PC-9 (cell line): ENCODE measurements at regions not wholly inside any gene's neighbourhood (a gene's known extent, or its start where the extent isn't known, plus 50 kb on each side); places are given as distances from the start of the nearest gene placed in this dataset.

ENCODE experiments used
- BruUV-seq: library from RNA; stranded (reverse); fragments of 400-500 nt; replicated peaks from 2 replicates; lab custom pipeline; 2021; lab: Mats Ljungman, UMichigan
- CTCF ChIA-PET: fragments of 300-600 bp; sonication (Branson Sonifier 250); formaldehyde crosslinking; loops from one replicate; lab custom pipeline; 2022; ENCODE audit warnings: antibody characterized with exemption; lab: Charles Lee
- POLR2A ChIA-PET: fragments of 300-600 bp; sonication (Branson Sonifier 250); formaldehyde crosslinking; loops from one replicate; lab custom pipeline; 2022; ENCODE audit warnings: antibody characterized with exemption; ENCODE audit not compliant: unreplicated experiment; lab: Charles Lee
- DNase-seq, 2 experiments: peaks; one replicate each; pipeline versions ENCODE4 v3.0.0 to v3.0.0-alpha.2; 2015 to 2022; ENCODE audit warnings: mixed read lengths in 1 of 2
- H2AFZ ChIP-seq: fragments of 200-600 bp; sonication (generic); 2 replicates; pipeline ENCODE4 v1.8.1; 2017; ENCODE audit warnings: antibody characterized with exemption
- H3F3A ChIP-seq: fragments of 200-600 bp; sonication (generic); 2 replicates; pipeline ENCODE4 v1.8.1; 2017; ENCODE audit warnings: antibody characterized with exemption, mild to moderate bottlenecking, low read depth; ENCODE audit not compliant: insufficient read depth
- H3K27ac ChIP-seq: fragments of 200-600 bp; sonication (generic); 2 replicates; pipeline ENCODE4 v1.6.1; 2016; ENCODE audit warnings: mixed run types
- H3K27me3 ChIP-seq: fragments of 200-600 bp; sonication (generic); 2 replicates; pipeline ENCODE4 v1.6.1; 2016; ENCODE audit warnings: low read depth, mixed run types; ENCODE audit not compliant: insufficient read depth
- H3K36me3 ChIP-seq: fragments of 200-600 bp; sonication (generic); 2 replicates; pipeline ENCODE4 v1.6.1; 2016; ENCODE audit warnings: low read depth, mixed run types
- H3K4me1 ChIP-seq: fragments of 200-600 bp; sonication (generic); replicated peaks from 2 replicates; pipeline ENCODE4 v1.6.1; 2016; ENCODE audit warnings: mixed run types; ENCODE audit not compliant: insufficient read depth
- H3K4me2 ChIP-seq: fragments of 200-600 bp; sonication (generic); 2 replicates; pipeline ENCODE4 v1.6.1; 2017; ENCODE audit warnings: mixed run types
- H3K4me3 ChIP-seq: fragments of 200-600 bp; sonication (generic); 2 replicates; pipeline ENCODE4 v1.6.1; 2016; ENCODE audit warnings: mixed run types
- H3K79me2 ChIP-seq: fragments of 200-600 bp; sonication (generic); 2 replicates; pipeline ENCODE4 v1.6.1; 2017; ENCODE audit warnings: low read depth, mixed run types
- H3K9me2 ChIP-seq: fragments of 200-600 bp; sonication (generic); 2 replicates; pipeline ENCODE4 v1.8.1; 2017; ENCODE audit warnings: mild to moderate bottlenecking; ENCODE audit not compliant: insufficient read depth
- H3K9me3 ChIP-seq: fragments of 200-600 bp; sonication (generic); 2 replicates; pipeline ENCODE4 v1.8.1; 2016; ENCODE audit warnings: low read depth; ENCODE audit not compliant: insufficient read depth
- H4K20me1 ChIP-seq: fragments of 200-600 bp; sonication (generic); 2 replicates; pipeline ENCODE4 v1.8.1; 2017; ENCODE audit not compliant: insufficient read depth
- CTCF ChIP-seq: fragments of 200-600 bp; sonication (generic); conservative IDR thresholded peaks from 2 replicates; pipeline ENCODE4 v1.6.1; 2017; ENCODE audit warnings: mixed run types, antibody characterized with exemption, mild to moderate bottlenecking, moderate library complexity
- EZH2 ChIP-seq: fragments of 200-600 bp; sonication (generic); IDR thresholded peaks from 2 replicates; pipeline ENCODE4 v1.8.0; 2017; ENCODE audit warnings: antibody characterized with exemption, low read depth
- intact Hi-C: fragments of 100-400 bp; cut with micrococcal nuclease; formaldehyde crosslinking; loops from one replicate; pipeline ENCODE4 v1.10.0; 2022; ENCODE audit not compliant: unreplicated experiment

GRCh38 chr7:54837761-54838160, 78.8 kb upstream of the SEC61G start:
- TF ChIP-seq CTCF (no peak), EZH2 (no peak)
- no peak overlapping the region for H3K4me3 ChIP-seq
- H3K4me2 ChIP-seq, result 0 out of 2 replicates have a peak overlapping the region, but pooled peaks have one; percentile 0
- no peaks in the 10 kb centered on the region for H3K27me3 ChIP-seq
- intact Hi-C loops, result loop anchor here (2.0 to 5.0 kb wide), 3 partner anchors 40 to 295 kb away; no protein-coding TSS in a partner anchor
- 0 out of 2 replicates have a peak overlapping the region, but pooled peaks have one; percentile 3 for H3K27ac ChIP-seq
- H3K9me2 ChIP-seq, result no peaks in the 10 kb centered on the region
- POLR2A ChIA-PET, result interaction anchor here (0.6 to 0.8 kb wide), 2 partner anchors 44 to 129 kb away, joined by 3 to 5 read pairs; no protein-coding TSS in a partner anchor
- CTCF ChIA-PET, result interaction anchor here (0.5 to 3.4 kb wide), 4 partner anchors 49 to 418 kb away, joined by 3 to 31 read pairs (median 6); no protein-coding TSS in a partner anchor
- H3K36me3 ChIP-seq, result no peaks in the 10 kb centered on the region
- no TSS peak for BruUV-seq
- peaks cover 3% of the 10 kb centered on the region; the same call in 1 of the 2 replicates for H3K9me3 ChIP-seq
- H4K20me1 ChIP-seq, result no peaks in the 10 kb centered on the region
- peaks cover 23% of the 10 kb centered on the region; the same call in 1 of the 2 replicates for H3F3A ChIP-seq
- no peak overlapping the region for H2AFZ ChIP-seq
- H3K79me2 ChIP-seq, result no peaks in the 10 kb centered on the region
- peaks cover 51% of the 10 kb centered on the region for H3K4me1 ChIP-seq
- no peak for DNase-seq

- Histone ChIP-seq H3K9me2 (no peaks in the 10 kb centered on the region), H3K79me2 (no peaks in the 10 kb centered on the region), H3K9me3 (peaks cover 3% of the 10 kb centered on the region; the same call in 1 of the 2 replicates), H3F3A (peaks cover 20% of the 10 kb centered on the region; the same call in 1 of the 2 replicates), H4K20me1 (no peaks in the 10 kb centered on the region), H3K27ac (peak overlapping the region; percentile 51; the same call in 1 of the 2 replicates), H3K4me3 (no peak overlapping the region), H3K36me3 (no peaks in the 10 kb centered on the region), H3K4me1 (peaks cover 48% of the 10 kb centered on the region), H2AFZ (no peak overlapping the region), H3K4me2 (peak overlapping the region; percentile 54; the same call in 1 of the 2 replicates), H3K27me3 (no peaks in the 10 kb centered on the region)
- ChIA-PET POLR2A (interaction anchor here (0.6 to 0.8 kb wide), 3 partner anchors 44 to 417 kb away, joined by 3 to 9 read pairs (median 5); no protein-coding TSS in a partner anchor), CTCF (interaction anchor here (0.5 to 3.4 kb wide), 7 partner anchors 9 to 417 kb away, joined by 3 to 31 read pairs (median 5); no protein-coding TSS in a partner anchor)
- intact Hi-C loops, result loop anchor here (2.0 to 5.0 kb wide), 3 partner anchors 39 to 294 kb away; no protein-coding TSS in a partner anchor
- BruUV-seq, result no TSS peak
- TF ChIP-seq CTCF (no peak), EZH2 (no peak)
- DNase-seq, result peak in 1 of 2 experiments; percentile 72
Measured at GRCh38 chr7:54838175-54838910, 79.3 kb upstream of the SEC61G start.

GRCh38 chr7:54839575-54840213, 80.7 kb upstream of the SEC61G start:
- H3K79me2 ChIP-seq, result no peaks in the 10 kb centered on the region
- peaks cover 3% of the 10 kb centered on the region; the same call in 1 of the 2 replicates for H3K9me3 ChIP-seq
- peak; percentile 91 to 95 for DNase-seq
- H3K36me3 ChIP-seq, result no peaks in the 10 kb centered on the region
- ChIA-PET POLR2A (interaction anchor here (0.5 to 0.6 kb wide), 2 partner anchors 41 to 346 kb away, joined by 4 to 6 read pairs; no protein-coding TSS in a partner anchor), CTCF (interaction anchor here (0.8 to 3.4 kb wide), 4 partner anchors 46 to 415 kb away, joined by 3 to 31 read pairs (median 5); no protein-coding TSS in a partner anchor)
- no peaks in the 10 kb centered on the region for H3K9me2 ChIP-seq
- H2AFZ ChIP-seq, result peak overlapping the region; percentile 46
- no peaks in the 10 kb centered on the region for H4K20me1 ChIP-seq
- H3K27ac ChIP-seq, result peak overlapping the region; percentile 51
- TF ChIP-seq CTCF (peak; percentile 100), EZH2 (no peak)
- peak overlapping the region; percentile 54 for H3K4me2 ChIP-seq
- H3F3A ChIP-seq, result peaks cover 20% of the 10 kb centered on the region; the same call in 1 of the 2 replicates
- no TSS peak for BruUV-seq
- H3K4me1 ChIP-seq, result peaks cover 48% of the 10 kb centered on the region
- H3K27me3 ChIP-seq, result no peaks in the 10 kb centered on the region
- intact Hi-C loops, result loop anchor here (1.0 to 5.0 kb wide), 7 partner anchors 38 to 416 kb away; no protein-coding TSS in a partner anchor
- H3K4me3 ChIP-seq, result 0 out of 2 replicates have a peak overlapping the region, but pooled peaks have one; percentile 2
